HCT116 (cell line): ENCODE measurements at regions not wholly inside any gene's neighbourhood (a gene's known extent, or its start where the extent isn't known, plus 50 kb on each side); places are given as distances from the start of the nearest gene placed in this dataset.

Experiments used
- ATAC-seq: fragments of 200-7000 bp; cut with Tn5 transposase; 2 replicates; pipeline ENCODE4 v1.9.1; 2020; ENCODE audit warnings: mild to moderate bottlenecking, moderate library complexity
- BruUV-seq: library from RNA; stranded (reverse); fragments of 400-500 nt; replicated peaks from 2 replicates; lab custom pipeline; 2021; lab: Mats Ljungman, UMichigan
- CTCF ChIA-PET: fragments of 300-600 bp; sonication (Branson Sonifier 250); formaldehyde crosslinking; loops from one replicate; lab custom pipeline; 2021; ENCODE audit warnings: antibody characterized with exemption; lab: Charles Lee
- POLR2A ChIA-PET: fragments of 300-600, 350-600 bp; sonication (Branson Sonifier 250); formaldehyde crosslinking; loops from one replicate; lab custom pipeline; 2021; ENCODE audit warnings: antibody characterized with exemption; lab: Charles Lee
- RAD21 ChIA-PET, 2 experiments: fragments of 300-600 bp; sonication (Branson Sonifier 250); formaldehyde crosslinking; loops; one replicate each; lab custom pipeline; 2023; ENCODE audit warnings: low total read pairs in 2 of 2; ENCODE audit not compliant: uncharacterized antibody in 2 of 2, unreplicated experiment in 2 of 2, low non-redundant PET in 1 of 2; lab: Charles Lee
- DNase-seq: peaks from one replicate; pipeline ENCODE4 v3.0.0-alpha.2; 2010; ENCODE audit warnings: low read depth, low spot score
- H2AFZ ChIP-seq: fragments of 200-600 bp; shearing (Covaris generic), sonication (generic); 2 replicates; pipeline ENCODE4 v1.6.1; 2017; ENCODE audit warnings: low read depth, mixed run types, mixed read lengths, antibody characterized with exemption, low read length; ENCODE audit not compliant: poor library complexity, severe bottlenecking
- H3K27ac ChIP-seq: 2 replicates; pipeline ENCODE4 v1.5.1; 2012; ENCODE audit warnings: low read depth, low read length
- H3K27me3 ChIP-seq: fragments of 200-600 bp; sonication (generic); 2 replicates; pipeline ENCODE4 v1.6.1; 2016; ENCODE audit warnings: mixed run types, low read length, mixed read lengths; ENCODE audit not compliant: insufficient read depth
- H3K36me3 ChIP-seq, 2 experiments: fragments of 200-500 bp in 1 of 2; fragments of 200-600 bp in 1 of 2; sonication (Bioruptor generic) in 1 of 2; sonication (generic) in 1 of 2; 2 replicates each; pipeline versions ENCODE4 v1.5.1 to v1.6.1; 2014 to 2016; ENCODE audit warnings: low read length in 2 of 2, inconsistent platforms in 1 of 2, mixed read lengths in 1 of 2, mixed run types in 1 of 2; ENCODE audit not compliant: insufficient read depth in 2 of 2, control insufficient read depth in 1 of 2
- H3K4me1 ChIP-seq, 2 experiments: fragments of 200-600 bp in 1 of 2; sonication (generic) in 1 of 2; 2 replicates each; pipeline versions ENCODE4 v1.5.1 to v1.6.1; 2012 to 2017; ENCODE audit warnings: low read length in 2 of 2, inconsistent platforms in 1 of 2, mild to moderate bottlenecking in 1 of 2, mixed read lengths in 1 of 2, mixed run types in 1 of 2, moderate library complexity in 1 of 2; ENCODE audit not compliant: insufficient read depth in 2 of 2, control insufficient read depth in 1 of 2
- H3K4me2 ChIP-seq: fragments of 200-600 bp; sonication (generic); 2 replicates; pipeline ENCODE4 v1.6.1; 2017; ENCODE audit warnings: mixed run types, low read length, mixed read lengths
- H3K4me3 ChIP-seq, 2 experiments: fragments of 200-600 bp in 1 of 2; sonication (generic) in 1 of 2; replicated peaks in 1 of 2; 2 replicates each; pipeline ENCODE4 v1.5.1; 2011 to 2016; ENCODE audit warnings: low read length in 2 of 2, control low read depth in 1 of 2, low read depth in 1 of 2, mild to moderate bottlenecking in 1 of 2, mixed read lengths in 1 of 2, mixed run types in 1 of 2
- H3K79me2 ChIP-seq: fragments of 200-600 bp; sonication (generic); 2 replicates; pipeline ENCODE4 v1.6.1; 2017; ENCODE audit warnings: mild to moderate bottlenecking, mixed run types, low read length, moderate library complexity, mixed read lengths; ENCODE audit not compliant: insufficient read depth
- H3K9ac ChIP-seq: fragments of 200-600 bp; sonication (generic); 2 replicates; pipeline ENCODE4 v1.6.1; 2016; ENCODE audit warnings: low read length, mixed read lengths
- H3K9me2 ChIP-seq: fragments of 200-600 bp; sonication (generic), shearing (Covaris generic); 2 replicates; pipeline ENCODE4 v1.6.1; 2017; ENCODE audit warnings: mixed run types, mild to moderate bottlenecking, moderate library complexity; ENCODE audit not compliant: insufficient read depth
- H3K9me3 ChIP-seq, 2 experiments: fragments of 200-500 bp in 1 of 2; fragments of 200-600 bp in 1 of 2; sonication (Bioruptor generic) in 1 of 2; sonication (generic) in 1 of 2; 2 replicates each; pipeline ENCODE4 v1.6.1; 2014 to 2017; ENCODE audit warnings: low read length in 2 of 2, mixed read lengths in 2 of 2, inconsistent platforms in 1 of 2, low read depth in 1 of 2, mild to moderate bottlenecking in 1 of 2, mixed run types in 1 of 2, moderate library complexity in 1 of 2; ENCODE audit not compliant: control insufficient read depth in 1 of 2, insufficient read depth in 1 of 2
- H4K20me1 ChIP-seq: fragments of 200-600 bp; sonication (generic), shearing (Covaris generic); 2 replicates; pipeline ENCODE4 v1.6.1; 2017; ENCODE audit warnings: mixed run types, mild to moderate bottlenecking, moderate library complexity; ENCODE audit not compliant: insufficient read depth
- ATF3 ChIP-seq: IDR thresholded peaks from 2 replicates; pipeline ENCODE4 v1.6.1; 2012
- CBX3 ChIP-seq: IDR thresholded peaks from 2 replicates; pipeline ENCODE4 v1.6.1; 2012; ENCODE audit warnings: low read depth
- CEBPB ChIP-seq: IDR thresholded peaks from 2 replicates; pipeline ENCODE4 v1.6.1; 2012; ENCODE audit warnings: low read depth
- ELF1 ChIP-seq: IDR thresholded peaks from 2 replicates; pipeline ENCODE4 v1.6.1; 2012; ENCODE audit warnings: low read depth, borderline replicate concordance
- EZH2 ChIP-seq: fragments of 200-600 bp; sonication (generic); IDR thresholded peaks from 2 replicates; pipeline ENCODE4 v1.6.1; 2017; ENCODE audit warnings: antibody characterized with exemption, mixed run types
- EZH2phosphoT487 ChIP-seq: fragments of 200-600 bp; IDR thresholded peaks from 2 replicates; pipeline ENCODE4 v1.6.1; 2018; ENCODE audit warnings: antibody characterized with exemption, borderline replicate concordance
- FOSL1 ChIP-seq: IDR thresholded peaks from 2 replicates; pipeline ENCODE4 v1.6.1; 2012; ENCODE audit warnings: low read depth
- JUND ChIP-seq: IDR thresholded peaks from 2 replicates; pipeline ENCODE4 v1.6.1; 2012
- MAX ChIP-seq: IDR thresholded peaks from 2 replicates; pipeline ENCODE4 v1.6.1; 2012
- POLR2A ChIP-seq: IDR thresholded peaks from 2 replicates; pipeline ENCODE4 v1.7.0; 2011; ENCODE audit warnings: borderline replicate concordance; ENCODE audit not compliant: insufficient read depth, insufficient read length; ENCODE audit errors: extremely low read depth
- POLR2AphosphoS5 ChIP-seq: IDR thresholded peaks from 2 replicates; pipeline ENCODE4 v1.6.1; 2011; ENCODE audit warnings: mild to moderate bottlenecking, low read depth, low read length, moderate library complexity
- RAD21 ChIP-seq: IDR thresholded peaks from 2 replicates; pipeline ENCODE4 v1.6.1; 2012; ENCODE audit warnings: low read depth, mild to moderate bottlenecking
- SIN3A ChIP-seq: IDR thresholded peaks from 2 replicates; pipeline ENCODE4 v1.6.1; 2012; ENCODE audit warnings: low read depth
- SP1 ChIP-seq: IDR thresholded peaks from 2 replicates; pipeline ENCODE4 v1.6.1; 2012; ENCODE audit warnings: low read depth
- SRF ChIP-seq: IDR thresholded peaks from 2 replicates; pipeline ENCODE4 v1.6.1; 2012; ENCODE audit warnings: low read depth
- ZBTB33 ChIP-seq: IDR thresholded peaks from 2 replicates; pipeline ENCODE4 v1.6.1; 2011; ENCODE audit warnings: mild to moderate bottlenecking, low read length, moderate library complexity; ENCODE audit not compliant: insufficient replicate concordance; ENCODE audit errors: extremely low read depth
- ZFX ChIP-seq: fragments of 450-650 bp; IDR thresholded peaks from 2 replicates; pipeline ENCODE4 v1.6.1; 2017
- ZNF274 ChIP-seq: fragments of 200-500 bp; sonication (Bioruptor generic); IDR thresholded peaks from 2 replicates; pipeline ENCODE4 v1.6.1; 2014; ENCODE audit warnings: mild to moderate bottlenecking, low read depth, low read length, inconsistent platforms
- intact Hi-C: fragments of 100-400 bp; cut with micrococcal nuclease; formaldehyde crosslinking; loops from 2 replicates; pipeline ENCODE4 v1.10.0; 2022

GRCh38 chr7:28348636-28349035 lies 63.7 kb upstream of the CREB5 start:
- Histone ChIP-seq H3K9me2 (no peaks in the 10 kb centered on the region), H3K27me3 (no peaks in the 10 kb centered on the region), H3K9me3 (no peaks in the 10 kb centered on the region), H3K79me2 (no peaks in the 10 kb centered on the region), H2AFZ (no peak overlapping the region), H3K4me3 (no peak overlapping the region), H3K4me2 (no peak overlapping the region), H3K27ac (no peak overlapping the region), H4K20me1 (no peaks in the 10 kb centered on the region), H3K36me3 (no peaks in the 10 kb centered on the region), H3K9ac (no peak overlapping the region), H3K4me1 (no peaks in the 10 kb centered on the region)
- intact Hi-C loops: no loop called here
- DNase-seq: no peak
- no peak for ATAC-seq
- no peak for TF ChIP-seq ZBTB33
- no peak for TF ChIP-seq ZFX
- TF ChIP-seq CEBPB: no peak
- no peak for TF ChIP-seq JUND
- no peak for TF ChIP-seq EZH2phosphoT487
- TF ChIP-seq SP1: no peak
- CTCF ChIA-PET: interaction anchor here (1.5 kb wide), 1 partner anchor 12 kb away, joined by 4 read pairs; no protein-coding TSS in a partner anchor
- POLR2A ChIA-PET: no interaction called here
- RAD21 ChIA-PET: no interaction called here
- no TSS peak for BruUV-seq

GRCh38 chr7:28349637-28350036 lies 62.7 kb upstream of the CREB5 start:
- ATAC-seq (no peak), DNase-seq (no peak)
- ChIA-PET POLR2A (no interaction called here), RAD21 (interaction anchor here in 1 of 2 experiments (0.7 kb wide), 1 partner anchor 19 kb away, joined by 3 read pairs; no protein-coding TSS in a partner anchor), CTCF (no interaction called here)
- Histone ChIP-seq H3K27me3 (no peaks in the 10 kb centered on the region), H3K4me2 (no peak overlapping the region), H2AFZ (no peak overlapping the region), H3K9ac (no peak overlapping the region), H3K9me2 (no peaks in the 10 kb centered on the region), H3K4me3 (no peak overlapping the region), H3K27ac (no peak overlapping the region), H3K36me3 (no peaks in the 10 kb centered on the region), H3K9me3 (no peaks in the 10 kb centered on the region), H3K4me1 (peaks cover 0 to 5% of the 10 kb centered on the region in 2 experiments; a peak in 2 of 4 replicates), H4K20me1 (no peaks in the 10 kb centered on the region), H3K79me2 (no peaks in the 10 kb centered on the region)
- intact Hi-C loops: no loop called here
- no TSS peak for BruUV-seq
- TF ChIP-seq SIN3A: no peak
- TF ChIP-seq CEBPB: no peak
- no peak for TF ChIP-seq ZBTB33
- TF ChIP-seq FOSL1: no peak
- no peak for TF ChIP-seq ZNF274
- TF ChIP-seq POLR2A: no peak
- no peak for TF ChIP-seq EZH2
- TF ChIP-seq MAX: no peak
- TF ChIP-seq ELF1: no peak
- no peak for TF ChIP-seq ATF3
- TF ChIP-seq POLR2AphosphoS5: no peak
- no peak for TF ChIP-seq SRF
- TF ChIP-seq RAD21: no peak
- no peak for TF ChIP-seq JUND
- no peak for TF ChIP-seq CBX3
